HEK293 (cell line): ENCODE measurements at regions not wholly inside any gene's neighbourhood (a gene's known extent, or its start where the extent isn't known, plus 50 kb on each side); places are given as distances from the start of the nearest gene placed in this dataset.

Source experiments
- MEIS1 ChIP-seq: sonication (generic); formaldehyde crosslinking; IDR thresholded peaks from 2 replicates; pipeline ENCODE4 v1.8.1; 2022; ENCODE audit warnings: missing genetic modification reagents, mild to moderate bottlenecking, borderline replicate concordance
- TF ChIP-seq, protein P1 (sequence below): fragments of 450-650 bp; formaldehyde crosslinking; IDR thresholded peaks from 2 replicates; pipeline ENCODE4 v1.5.1; 2016; ENCODE audit warnings: missing biosample characterization, missing genetic modification characterization
- TF ChIP-seq, protein P2 (sequence below): fragments of 450-650 bp; formaldehyde crosslinking; IDR thresholded peaks from 2 replicates; pipeline ENCODE4 v1.5.1; 2016; ENCODE audit warnings: missing biosample characterization, missing genetic modification characterization

GRCh38 chr10:129045599-129045998, 421.4 kb upstream of the MGMT start:
- TF ChIP-seq, protein P1, sequence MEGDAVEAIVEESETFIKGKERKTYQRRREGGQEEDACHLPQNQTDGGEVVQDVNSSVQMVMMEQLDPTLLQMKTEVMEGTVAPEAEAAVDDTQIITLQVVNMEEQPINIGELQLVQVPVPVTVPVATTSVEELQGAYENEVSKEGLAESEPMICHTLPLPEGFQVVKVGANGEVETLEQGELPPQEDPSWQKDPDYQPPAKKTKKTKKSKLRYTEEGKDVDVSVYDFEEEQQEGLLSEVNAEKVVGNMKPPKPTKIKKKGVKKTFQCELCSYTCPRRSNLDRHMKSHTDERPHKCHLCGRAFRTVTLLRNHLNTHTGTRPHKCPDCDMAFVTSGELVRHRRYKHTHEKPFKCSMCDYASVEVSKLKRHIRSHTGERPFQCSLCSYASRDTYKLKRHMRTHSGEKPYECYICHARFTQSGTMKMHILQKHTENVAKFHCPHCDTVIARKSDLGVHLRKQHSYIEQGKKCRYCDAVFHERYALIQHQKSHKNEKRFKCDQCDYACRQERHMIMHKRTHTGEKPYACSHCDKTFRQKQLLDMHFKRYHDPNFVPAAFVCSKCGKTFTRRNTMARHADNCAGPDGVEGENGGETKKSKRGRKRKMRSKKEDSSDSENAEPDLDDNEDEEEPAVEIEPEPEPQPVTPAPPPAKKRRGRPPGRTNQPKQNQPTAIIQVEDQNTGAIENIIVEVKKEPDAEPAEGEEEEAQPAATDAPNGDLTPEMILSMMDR, result no peak
- TF ChIP-seq, protein P2, sequence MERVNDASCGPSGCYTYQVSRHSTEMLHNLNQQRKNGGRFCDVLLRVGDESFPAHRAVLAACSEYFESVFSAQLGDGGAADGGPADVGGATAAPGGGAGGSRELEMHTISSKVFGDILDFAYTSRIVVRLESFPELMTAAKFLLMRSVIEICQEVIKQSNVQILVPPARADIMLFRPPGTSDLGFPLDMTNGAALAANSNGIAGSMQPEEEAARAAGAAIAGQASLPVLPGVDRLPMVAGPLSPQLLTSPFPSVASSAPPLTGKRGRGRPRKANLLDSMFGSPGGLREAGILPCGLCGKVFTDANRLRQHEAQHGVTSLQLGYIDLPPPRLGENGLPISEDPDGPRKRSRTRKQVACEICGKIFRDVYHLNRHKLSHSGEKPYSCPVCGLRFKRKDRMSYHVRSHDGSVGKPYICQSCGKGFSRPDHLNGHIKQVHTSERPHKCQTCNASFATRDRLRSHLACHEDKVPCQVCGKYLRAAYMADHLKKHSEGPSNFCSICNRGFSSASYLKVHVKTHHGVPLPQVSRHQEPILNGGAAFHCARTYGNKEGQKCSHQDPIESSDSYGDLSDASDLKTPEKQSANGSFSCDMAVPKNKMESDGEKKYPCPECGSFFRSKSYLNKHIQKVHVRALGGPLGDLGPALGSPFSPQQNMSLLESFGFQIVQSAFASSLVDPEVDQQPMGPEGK (tag by site-specific recombination), result no peak
- no peak for TF ChIP-seq MEIS1 (CRISPR knock-in tag)
